HG03280 (cell line): ENCODE measurements at regions not wholly inside any gene's neighbourhood (a gene's known extent, or its start where the extent isn't known, plus 50 kb on each side); places are given as distances from the start of the nearest gene placed in this dataset.

Experiments used
- ATAC-seq: cut with Tn5 transposase; IDR thresholded peaks from one replicate; pipeline ENCODE4 v1.9.1; 2021; ENCODE audit warnings: mild to moderate bottlenecking, moderate library complexity; ENCODE audit not compliant: unreplicated experiment

- ATAC-seq = no peak
Observed at GRCh38 chr1:220367833-220368232, 95.6 kb upstream of the RAB3GAP2 start.

DNA sequence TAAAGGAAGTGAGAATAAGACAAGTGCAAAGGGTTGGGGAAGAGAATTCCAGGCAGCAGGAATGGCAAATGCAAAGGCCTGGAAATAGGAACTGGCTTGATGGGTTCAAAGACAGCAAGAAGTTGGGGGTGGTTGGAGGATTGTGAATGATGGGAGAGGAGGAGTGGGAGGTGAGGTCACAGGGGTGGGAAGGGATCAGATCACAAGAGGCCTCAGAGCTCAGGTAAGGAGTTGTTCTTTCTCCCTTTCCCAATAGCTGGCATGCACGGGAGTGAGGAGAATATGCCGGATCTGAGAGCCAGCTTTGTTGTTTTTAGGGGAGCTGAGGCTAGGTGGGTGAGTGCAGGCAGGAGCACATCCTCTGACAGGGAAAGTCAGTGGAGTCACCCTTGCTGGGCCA is 94.0 kb upstream of the RAB3GAP2 start:
- ATAC-seq = no peak

DNA sequence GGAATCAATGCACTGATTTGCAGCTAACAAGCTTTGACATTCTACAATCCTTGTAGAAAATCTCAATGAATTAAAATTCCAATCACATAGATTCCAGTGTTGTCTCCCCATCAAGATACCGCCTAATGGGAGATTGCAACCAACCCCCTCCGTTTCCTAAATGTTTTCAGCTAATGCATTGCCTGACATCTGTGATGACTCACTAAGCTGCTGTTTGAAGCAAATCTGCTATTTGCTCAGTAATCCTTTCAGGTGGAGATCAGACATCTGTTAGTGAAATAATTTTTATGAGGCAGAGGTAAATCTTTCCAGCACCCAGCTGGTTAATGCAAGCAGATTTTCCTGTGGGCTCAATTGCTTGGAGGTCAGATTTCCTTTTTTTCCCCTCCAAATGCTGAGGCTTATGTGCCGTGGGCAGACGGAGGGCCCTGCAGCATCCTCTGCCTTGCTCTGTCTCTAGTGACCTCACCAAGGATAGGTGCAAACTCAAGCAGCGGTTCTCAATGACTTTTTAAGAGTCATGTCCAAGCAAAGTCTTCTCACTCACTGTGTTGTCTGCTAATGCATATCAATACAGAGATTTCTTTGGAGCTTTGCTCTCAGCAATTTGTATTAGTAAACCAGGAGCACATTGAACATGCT is 91.1 kb upstream of the RAB3GAP2 start:
- no peak for ATAC-seq

- ATAC-seq = no peak
Observed at GRCh38 chr1:220356981-220357850, 85.0 kb upstream of the RAB3GAP2 start.

DNA sequence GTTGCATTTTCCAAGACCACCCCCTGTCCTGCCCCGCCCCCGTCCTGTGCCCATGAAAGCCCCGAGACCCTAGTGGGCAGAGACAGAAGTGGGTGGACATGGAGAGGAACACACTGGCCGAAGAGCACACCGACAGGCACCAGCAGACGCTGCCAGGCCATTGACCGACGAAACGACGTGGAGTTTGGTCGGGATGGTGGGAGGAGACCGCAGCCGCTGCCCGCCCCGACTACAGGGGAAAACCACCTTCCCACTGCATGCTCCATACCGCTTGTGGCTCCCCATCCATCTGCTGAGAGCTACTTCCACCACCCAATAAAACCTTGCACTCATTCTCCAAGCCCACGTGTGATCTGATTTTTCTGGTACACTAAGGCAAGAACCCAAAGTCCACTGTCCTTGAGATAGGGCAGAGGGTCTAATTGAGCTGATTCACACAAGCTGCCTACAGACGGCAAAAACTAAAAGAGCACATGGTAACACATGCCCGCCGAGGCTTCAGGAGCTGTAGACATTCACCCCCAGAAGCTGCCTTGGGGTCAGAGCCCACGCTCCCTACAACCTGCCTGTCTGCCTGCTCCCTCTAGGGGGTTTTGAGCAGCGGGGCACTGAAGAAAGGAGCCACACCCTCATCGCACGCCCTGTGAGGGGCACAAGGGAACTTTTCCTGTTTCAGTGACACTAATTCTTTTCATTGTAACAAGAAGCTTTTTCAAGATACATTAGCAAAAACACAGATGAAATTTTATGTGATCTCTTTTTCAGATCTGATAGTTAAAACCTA is 81.2 kb upstream of the RAB3GAP2 start:
- no peak for ATAC-seq

DNA sequence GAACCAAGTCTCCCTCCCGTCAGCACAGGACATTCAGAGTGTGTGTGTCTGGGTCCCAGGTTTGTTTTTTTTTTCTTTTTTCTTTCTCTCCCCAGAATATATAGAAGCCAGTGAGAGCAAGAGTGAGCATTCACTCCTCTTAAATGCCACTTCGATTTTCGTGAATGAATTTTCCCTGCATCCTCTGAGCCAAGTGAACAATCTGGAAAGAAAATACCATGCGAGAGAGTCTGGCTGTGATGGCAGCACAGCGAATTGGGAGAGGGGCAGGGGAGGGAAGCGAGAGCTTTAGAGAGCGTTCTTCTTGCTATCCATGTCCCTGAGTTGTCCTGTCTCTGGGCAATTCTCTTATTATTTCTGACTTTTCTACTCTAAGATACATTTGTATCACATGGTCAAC is 76.0 kb upstream of the RAB3GAP2 start:
- ATAC-seq = no peak

GRCh38 chr1:220347654-220348175 is 75.5 kb upstream of the RAB3GAP2 start:
- ATAC-seq = no peak

DNA sequence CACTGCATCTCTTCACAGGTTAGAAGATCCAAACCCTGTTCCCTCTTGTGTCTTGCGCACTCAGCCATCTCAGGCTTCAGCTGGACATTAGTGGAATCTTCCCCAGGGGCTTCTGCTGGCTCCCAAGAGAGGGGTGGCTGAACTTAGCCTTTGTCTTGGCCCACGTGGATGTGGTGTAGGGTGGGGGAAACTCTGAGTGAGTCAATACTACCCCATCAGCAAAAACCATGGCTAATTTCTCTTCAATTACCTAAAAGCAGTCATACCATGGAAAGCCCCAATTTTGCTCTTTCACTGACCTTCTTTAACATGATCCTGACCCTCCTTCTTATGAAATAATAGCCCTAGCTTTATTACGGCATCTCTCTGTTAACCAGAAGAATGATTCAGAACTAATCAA is 72.5 kb upstream of the RAB3GAP2 start:
- no peak for ATAC-seq

GRCh38 chr1:220342853-220343252 is 70.6 kb upstream of the RAB3GAP2 start:
- ATAC-seq = no peak

- ATAC-seq = no peak
Observed at GRCh38 chr1:220341126-220341525, 68.9 kb upstream of the RAB3GAP2 start.

DNA sequence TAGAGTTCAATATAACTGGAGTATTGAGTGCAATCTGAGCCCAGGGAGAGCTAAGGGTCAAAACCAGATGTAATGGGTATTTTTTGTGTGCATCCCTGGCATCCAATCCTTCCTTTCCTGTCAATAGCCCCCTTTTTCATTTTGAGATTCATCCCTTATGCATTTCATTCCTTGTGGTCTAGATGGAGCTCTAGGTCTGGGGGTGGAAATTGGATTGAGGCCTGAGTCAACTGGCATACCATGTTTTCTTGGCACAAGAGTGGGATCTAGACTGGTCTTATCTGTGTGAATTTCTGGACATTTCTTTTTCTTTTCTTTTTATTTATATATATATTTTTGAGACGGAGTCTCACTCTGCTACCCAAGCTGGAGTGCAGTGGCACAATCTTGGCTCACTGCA is 67.3 kb upstream of the RAB3GAP2 start:
- no peak for ATAC-seq

DNA sequence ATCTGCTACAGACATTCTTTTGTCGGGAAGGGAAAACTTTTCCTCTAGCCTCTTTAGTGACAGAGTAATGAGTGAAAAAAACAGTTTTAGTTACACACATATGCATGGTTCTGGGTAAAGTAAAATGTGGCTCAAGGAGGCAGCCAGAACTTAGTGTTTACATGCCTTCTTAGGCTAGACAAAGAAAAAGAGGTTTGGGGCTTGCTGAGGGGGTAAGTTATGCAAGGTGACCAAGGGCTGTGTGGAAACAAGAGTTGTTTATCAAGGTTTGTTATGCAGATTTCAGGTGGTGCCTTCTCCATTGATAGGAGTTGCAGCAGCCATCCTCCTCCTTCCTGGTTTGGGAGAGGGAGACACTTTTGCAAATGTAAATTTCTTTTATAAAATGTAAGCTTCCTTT is 66.5 kb upstream of the RAB3GAP2 start:
- no peak for ATAC-seq

DNA sequence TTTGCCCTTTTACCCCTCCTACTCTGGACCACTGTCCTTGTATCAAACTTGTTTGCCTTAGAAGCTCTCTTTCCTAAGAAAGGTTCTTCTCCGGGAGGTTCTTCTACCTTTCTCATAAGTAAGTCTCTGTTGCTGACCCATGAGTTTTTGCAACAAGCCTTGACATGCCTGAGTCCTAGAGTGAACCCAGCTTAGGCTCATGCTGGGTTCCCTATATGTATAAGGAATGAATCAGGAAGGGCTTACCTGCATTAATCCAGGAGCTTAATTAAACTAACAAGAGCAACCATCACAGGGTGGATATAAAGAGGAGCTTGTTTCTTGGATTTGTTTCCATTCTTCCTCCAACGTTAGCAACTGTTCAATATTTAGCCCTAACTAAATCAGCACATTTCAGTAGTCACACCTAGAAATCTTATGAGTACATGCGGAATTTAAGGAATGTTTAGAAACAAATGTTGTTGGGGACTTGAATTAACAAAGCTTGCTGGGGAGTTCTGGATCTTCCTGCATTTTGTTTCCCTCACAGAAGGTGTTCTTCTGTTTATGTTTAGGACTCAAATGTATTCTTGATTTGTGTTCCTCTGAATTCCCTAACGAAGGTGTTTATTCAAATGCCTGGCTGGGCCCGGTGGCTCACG is 64.3 kb upstream of the RAB3GAP2 start:
- no peak for ATAC-seq

- ATAC-seq = no peak
Observed at GRCh38 chr1:220335668-220336067, 63.4 kb upstream of the RAB3GAP2 start.

DNA sequence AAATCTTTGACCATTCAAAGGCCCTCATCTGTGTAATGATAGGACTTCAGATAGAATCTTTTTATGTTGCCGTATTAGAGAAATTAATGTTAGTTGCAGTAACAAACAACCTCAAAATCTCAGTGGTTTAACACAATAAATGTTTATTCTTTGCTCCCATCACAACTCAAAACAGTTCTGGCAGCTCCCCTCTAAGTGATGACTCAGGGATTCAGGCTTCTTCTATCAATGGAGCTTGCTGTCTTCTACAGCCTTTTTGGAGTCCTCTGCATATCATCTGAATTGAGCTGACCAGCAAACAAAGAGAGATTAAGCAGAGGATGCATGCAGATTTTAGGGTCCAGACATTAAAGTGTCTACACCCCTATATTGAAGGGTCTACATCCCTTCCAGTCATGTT is 59.1 kb upstream of the RAB3GAP2 start:
- no peak for ATAC-seq

DNA sequence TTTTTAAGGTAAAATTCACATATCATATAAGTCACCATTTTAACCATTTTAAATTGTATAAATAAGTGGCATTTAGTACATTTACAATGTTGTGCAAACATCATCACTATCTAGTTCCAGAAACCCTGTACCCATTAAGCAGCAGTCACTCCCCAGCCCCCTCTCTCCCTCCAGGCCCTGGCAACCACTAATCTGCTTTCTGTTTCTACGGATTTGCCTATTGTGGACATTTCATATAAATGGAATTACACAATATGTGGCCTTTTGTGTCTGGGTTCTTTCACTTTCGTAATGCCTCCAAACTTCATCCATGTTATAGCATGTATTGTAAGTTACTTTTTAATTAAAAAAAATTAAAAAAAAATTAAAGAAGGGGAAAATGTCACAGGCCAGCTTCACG is 58.0 kb upstream of the RAB3GAP2 start:
- no peak for ATAC-seq

- no peak for ATAC-seq
Observed at GRCh38 chr1:220327106-220327505, 54.9 kb upstream of the RAB3GAP2 start.

DNA sequence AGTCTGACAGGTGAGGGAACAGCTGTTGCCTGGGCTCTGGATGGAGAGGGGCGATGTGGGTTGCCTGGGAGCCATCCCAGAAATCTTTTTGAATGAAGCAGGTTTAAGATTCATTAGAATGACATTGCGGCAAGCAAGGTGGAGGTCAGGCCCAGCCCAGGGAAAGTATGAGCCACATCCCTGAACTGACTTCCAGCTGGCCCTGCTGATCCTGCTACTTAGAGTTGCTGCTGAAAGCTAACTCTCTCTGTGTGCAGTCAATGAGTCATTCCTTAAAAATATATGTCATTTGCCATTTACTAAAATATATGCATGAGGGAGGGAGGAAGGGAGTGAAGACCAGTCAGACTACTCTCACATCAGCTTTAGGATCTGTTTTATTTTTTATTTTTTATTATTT is 54.3 kb upstream of the RAB3GAP2 start:
- ATAC-seq = no peak

DNA sequence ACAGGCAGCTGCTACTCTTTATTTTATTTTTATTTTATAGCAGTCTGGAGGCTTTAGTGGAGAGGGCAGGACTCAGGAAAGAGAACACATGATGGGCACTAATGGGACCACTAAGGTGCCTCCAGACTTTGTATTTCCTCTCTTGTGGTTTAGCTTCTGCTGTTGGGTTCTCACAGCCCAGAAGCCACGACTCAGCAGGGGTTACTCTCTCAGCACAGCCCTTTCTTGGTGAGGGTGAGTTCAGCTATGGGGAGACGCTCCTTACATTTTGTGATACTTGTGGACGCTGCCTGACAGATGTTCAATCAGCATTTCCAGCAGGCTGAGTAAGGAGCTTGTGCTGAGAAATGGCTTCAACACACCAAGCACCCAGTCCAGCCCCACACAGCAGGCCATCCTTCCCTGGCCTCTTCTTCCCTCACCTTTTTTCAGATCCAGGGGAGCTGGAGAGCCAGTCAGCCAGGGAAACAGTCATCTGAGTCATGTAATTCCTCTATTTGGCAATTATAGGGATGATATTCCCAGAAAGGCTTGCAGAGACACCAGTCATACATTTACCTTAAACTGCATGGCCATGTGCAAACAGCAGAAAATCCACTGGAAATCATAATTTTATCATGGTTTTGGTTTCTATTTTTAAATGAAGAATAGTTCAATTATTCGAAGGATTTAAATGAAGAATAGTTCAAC is 53.2 kb upstream of the RAB3GAP2 start:
- ATAC-seq = no peak

DNA sequence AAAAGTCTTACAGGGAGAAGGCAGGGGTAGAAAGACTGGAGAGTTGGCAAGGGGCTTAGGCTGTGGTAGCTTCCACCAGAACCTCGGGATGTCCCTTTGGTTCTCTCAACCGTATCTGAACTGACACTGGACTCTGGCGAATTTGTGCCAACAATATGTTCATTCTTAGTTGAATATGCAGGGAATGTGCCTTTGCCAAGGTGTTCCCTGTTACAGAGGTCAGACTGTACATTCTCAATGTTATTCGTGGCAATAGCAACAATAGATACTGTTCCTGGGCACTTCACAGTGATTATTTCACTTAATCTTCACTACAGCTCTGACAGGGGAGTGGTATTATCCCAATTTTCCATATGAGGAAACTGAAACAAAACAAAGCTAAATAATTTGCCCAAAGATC is 51.5 kb upstream of the RAB3GAP2 start:
- ATAC-seq = no peak
